OCI-LY1 (cell line): ENCODE measurements at regions not wholly inside any gene's neighbourhood (a gene's known extent, or its start where the extent isn't known, plus 50 kb on each side); places are given as distances from the start of the nearest gene placed in this dataset.

ENCODE experiments used
- EZH2 ChIP-seq: fragments of 200-600 bp; sonication (generic), shearing (Covaris generic); IDR thresholded peaks from 2 replicates; pipeline ENCODE4 v1.8.0; 2017; ENCODE audit warnings: borderline replicate concordance, mixed run types, mild to moderate bottlenecking, antibody characterized with exemption, low read length, moderate library complexity, mixed read lengths
- TF ChIP-seq, protein P1 (sequence below): fragments of 200-600 bp; sonication (generic), shearing (Covaris generic); IDR thresholded peaks from 2 replicates; pipeline ENCODE4 v1.5.1; 2017; ENCODE audit warnings: mild to moderate bottlenecking, antibody characterized with exemption, low read length, moderate library complexity, mixed read lengths

DNA sequence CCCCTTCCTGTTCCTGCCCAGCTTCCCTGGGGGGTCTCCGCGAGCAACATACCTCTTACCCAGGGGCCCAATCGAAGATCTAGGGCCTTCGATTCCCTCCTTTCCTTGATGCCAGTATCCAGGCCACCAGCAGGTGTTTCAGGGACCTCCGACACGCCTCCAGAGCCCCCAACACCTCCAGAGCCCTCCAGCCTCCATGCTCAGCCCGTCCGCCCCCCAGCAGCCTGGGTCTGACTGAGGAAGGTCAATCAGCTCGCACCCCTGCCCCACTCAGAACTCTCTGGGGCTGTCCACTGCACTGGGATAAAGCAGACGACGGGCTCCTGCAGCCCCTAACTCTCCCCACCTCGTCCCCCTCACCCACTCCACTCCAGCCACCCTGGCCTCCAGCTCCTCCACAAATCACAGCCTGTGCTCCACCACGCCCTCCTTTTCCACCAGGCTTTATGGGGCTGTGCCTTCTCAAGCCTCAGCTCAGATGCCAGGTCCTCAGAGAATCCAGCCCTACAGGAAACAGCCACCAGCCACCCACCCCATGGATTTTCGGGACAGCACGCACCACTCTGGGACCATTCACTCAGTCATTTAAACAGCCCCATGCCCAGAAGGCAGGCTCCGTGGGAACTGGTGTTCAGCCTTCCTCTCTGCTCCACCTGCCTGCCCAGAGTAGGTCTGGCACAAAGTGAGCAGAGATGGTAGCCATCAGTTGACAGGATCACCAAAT is 247.1 kb downstream of the RBFOX3 start:
- TF ChIP-seq, protein P1, sequence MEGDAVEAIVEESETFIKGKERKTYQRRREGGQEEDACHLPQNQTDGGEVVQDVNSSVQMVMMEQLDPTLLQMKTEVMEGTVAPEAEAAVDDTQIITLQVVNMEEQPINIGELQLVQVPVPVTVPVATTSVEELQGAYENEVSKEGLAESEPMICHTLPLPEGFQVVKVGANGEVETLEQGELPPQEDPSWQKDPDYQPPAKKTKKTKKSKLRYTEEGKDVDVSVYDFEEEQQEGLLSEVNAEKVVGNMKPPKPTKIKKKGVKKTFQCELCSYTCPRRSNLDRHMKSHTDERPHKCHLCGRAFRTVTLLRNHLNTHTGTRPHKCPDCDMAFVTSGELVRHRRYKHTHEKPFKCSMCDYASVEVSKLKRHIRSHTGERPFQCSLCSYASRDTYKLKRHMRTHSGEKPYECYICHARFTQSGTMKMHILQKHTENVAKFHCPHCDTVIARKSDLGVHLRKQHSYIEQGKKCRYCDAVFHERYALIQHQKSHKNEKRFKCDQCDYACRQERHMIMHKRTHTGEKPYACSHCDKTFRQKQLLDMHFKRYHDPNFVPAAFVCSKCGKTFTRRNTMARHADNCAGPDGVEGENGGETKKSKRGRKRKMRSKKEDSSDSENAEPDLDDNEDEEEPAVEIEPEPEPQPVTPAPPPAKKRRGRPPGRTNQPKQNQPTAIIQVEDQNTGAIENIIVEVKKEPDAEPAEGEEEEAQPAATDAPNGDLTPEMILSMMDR = no peak
- no peak for TF ChIP-seq EZH2
